Loucy (cell line): ENCODE measurements at regions not wholly inside any gene's neighbourhood (a gene's known extent, or its start where the extent isn't known, plus 50 kb on each side); places are given as distances from the start of the nearest gene placed in this dataset.

Experiments
- H2AFZ ChIP-seq: fragments of 200-600 bp; sonication (generic); 2 replicates; pipeline ENCODE4 v1.6.0; 2016; ENCODE audit warnings: antibody characterized with exemption, mild to moderate bottlenecking, low read length, moderate library complexity
- H3F3A ChIP-seq: fragments of 200-600 bp; 2 replicates; pipeline ENCODE4 v1.6.0; 2016; ENCODE audit warnings: antibody characterized with exemption, low read depth, mild to moderate bottlenecking
- H3K27me3 ChIP-seq: fragments of 200-600 bp; sonication (generic); 2 replicates; pipeline ENCODE4 v1.6.1; 2014; ENCODE audit warnings: low read length, mild to moderate bottlenecking; ENCODE audit not compliant: insufficient read depth, poor library complexity, severe bottlenecking
- H3K36me3 ChIP-seq: fragments of 200-600 bp; sonication (generic); 2 replicates; pipeline ENCODE4 v1.6.1; 2016; ENCODE audit warnings: low read length; ENCODE audit not compliant: insufficient read depth
- H3K4me1 ChIP-seq: fragments of 200-600 bp; sonication (generic); 2 replicates; pipeline ENCODE4 v1.5.1; 2014; ENCODE audit warnings: low read length, mild to moderate bottlenecking; ENCODE audit not compliant: insufficient read depth, poor library complexity, severe bottlenecking
- H3K4me2 ChIP-seq: fragments of 200-600 bp; sonication (generic); 2 replicates; pipeline ENCODE4 v1.6.0; 2014; ENCODE audit warnings: antibody characterized with exemption, low read length, low read depth, mild to moderate bottlenecking; ENCODE audit not compliant: poor library complexity, severe bottlenecking
- H3K4me3 ChIP-seq: fragments of 200-600 bp; sonication (generic); 2 replicates; pipeline ENCODE4 v1.5.1; 2014; ENCODE audit warnings: low read length, mild to moderate bottlenecking, mixed read lengths; ENCODE audit not compliant: poor library complexity, severe bottlenecking
- H3K79me2 ChIP-seq: fragments of 200-600 bp; sonication (generic); 2 replicates; pipeline ENCODE4 v1.6.1; 2014; ENCODE audit warnings: low read length; ENCODE audit not compliant: insufficient read depth
- H3K9ac ChIP-seq: fragments of 200-600 bp; sonication (generic); 2 replicates; pipeline ENCODE4 v1.6.0; 2014; ENCODE audit warnings: mild to moderate bottlenecking, low read depth, low read length, moderate library complexity; ENCODE audit not compliant: poor library complexity, severe bottlenecking
- H3K9me2 ChIP-seq: fragments of 200-600 bp; sonication (generic); replicated peaks from 2 replicates; pipeline ENCODE4 v1.6.1; 2016; ENCODE audit warnings: low read depth, low read length, mixed read lengths
- H3K9me3 ChIP-seq: fragments of 200-600 bp; sonication (generic); 2 replicates; pipeline ENCODE4 v1.6.1; 2014; ENCODE audit warnings: mild to moderate bottlenecking, antibody characterized with exemption, low read length, low read depth; ENCODE audit not compliant: insufficient read depth
- H4K20me1 ChIP-seq: fragments of 200-600 bp; sonication (generic); 2 replicates; pipeline ENCODE4 v1.6.0; 2014; ENCODE audit warnings: antibody characterized with exemption, low read length, mild to moderate bottlenecking; ENCODE audit not compliant: insufficient read depth, poor library complexity, severe bottlenecking
- EZH2phosphoT487 ChIP-seq: fragments of 200-600 bp; IDR thresholded peaks from 2 replicates; pipeline ENCODE4 v1.6.1; 2018; ENCODE audit warnings: antibody characterized with exemption, mild to moderate bottlenecking, moderate library complexity, borderline replicate concordance
- TF ChIP-seq, protein P1 (sequence below): fragments of 200-600 bp; sonication (generic); conservative IDR thresholded peaks from 2 replicates; pipeline ENCODE4 v1.5.1; 2014; ENCODE audit warnings: mild to moderate bottlenecking, antibody characterized with exemption, low read length

DNA sequence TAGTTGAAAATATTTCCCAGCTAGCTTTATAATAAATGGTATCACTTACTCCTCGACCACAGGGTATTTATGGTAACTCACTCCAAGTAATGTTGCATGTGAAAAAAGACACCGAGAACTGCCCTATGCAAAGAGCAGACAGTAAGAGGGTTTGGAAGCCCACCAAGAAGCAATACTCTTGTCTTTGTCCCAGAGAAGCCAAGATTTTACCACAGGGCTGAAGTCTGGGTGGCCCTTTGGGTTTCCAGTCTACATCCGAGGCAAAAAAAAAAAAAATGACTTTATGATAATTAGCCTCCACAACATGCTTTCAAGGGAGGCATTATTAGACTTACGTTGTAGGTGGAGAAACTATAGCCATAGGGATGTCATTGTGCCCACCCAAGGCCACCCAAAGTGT is 83.6 kb downstream of the CCDC34 start:
- H3F3A ChIP-seq: no peaks in the 10 kb centered on the region
- TF ChIP-seq, protein P1, sequence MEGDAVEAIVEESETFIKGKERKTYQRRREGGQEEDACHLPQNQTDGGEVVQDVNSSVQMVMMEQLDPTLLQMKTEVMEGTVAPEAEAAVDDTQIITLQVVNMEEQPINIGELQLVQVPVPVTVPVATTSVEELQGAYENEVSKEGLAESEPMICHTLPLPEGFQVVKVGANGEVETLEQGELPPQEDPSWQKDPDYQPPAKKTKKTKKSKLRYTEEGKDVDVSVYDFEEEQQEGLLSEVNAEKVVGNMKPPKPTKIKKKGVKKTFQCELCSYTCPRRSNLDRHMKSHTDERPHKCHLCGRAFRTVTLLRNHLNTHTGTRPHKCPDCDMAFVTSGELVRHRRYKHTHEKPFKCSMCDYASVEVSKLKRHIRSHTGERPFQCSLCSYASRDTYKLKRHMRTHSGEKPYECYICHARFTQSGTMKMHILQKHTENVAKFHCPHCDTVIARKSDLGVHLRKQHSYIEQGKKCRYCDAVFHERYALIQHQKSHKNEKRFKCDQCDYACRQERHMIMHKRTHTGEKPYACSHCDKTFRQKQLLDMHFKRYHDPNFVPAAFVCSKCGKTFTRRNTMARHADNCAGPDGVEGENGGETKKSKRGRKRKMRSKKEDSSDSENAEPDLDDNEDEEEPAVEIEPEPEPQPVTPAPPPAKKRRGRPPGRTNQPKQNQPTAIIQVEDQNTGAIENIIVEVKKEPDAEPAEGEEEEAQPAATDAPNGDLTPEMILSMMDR: no peak
- no peak for TF ChIP-seq EZH2phosphoT487
- no peak overlapping the region for H3K9ac ChIP-seq

DNA sequence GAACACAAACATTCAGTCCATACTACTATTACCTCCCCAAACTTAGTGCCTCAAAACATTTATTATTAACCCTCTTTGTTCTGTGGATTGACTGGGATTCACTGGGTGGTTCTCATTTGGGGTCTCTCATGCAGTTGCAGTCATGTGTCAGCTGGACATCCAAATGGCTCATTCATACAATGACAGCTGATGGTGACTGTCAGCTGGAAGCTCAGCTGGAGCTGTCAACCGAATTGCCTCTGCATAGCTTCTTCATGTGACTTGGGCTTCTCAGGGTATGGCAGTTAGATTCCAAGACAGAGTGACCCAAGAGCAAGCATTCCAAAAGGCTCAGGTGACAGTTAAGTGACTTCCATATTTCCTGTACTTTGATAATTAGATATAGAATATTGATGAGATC is 85.2 kb downstream of the CCDC34 start:
- Histone ChIP-seq H3K36me3 (no peaks in the 10 kb centered on the region), H3K4me2 (no peak overlapping the region), H3K4me1 (no peaks in the 10 kb centered on the region), H3K9ac (no peak overlapping the region), H3K27me3 (no peaks in the 10 kb centered on the region), H3K9me2 (no peaks in the 10 kb centered on the region), H4K20me1 (no peaks in the 10 kb centered on the region), H2AFZ (no peak overlapping the region), H3K4me3 (no peak overlapping the region), H3F3A (no peaks in the 10 kb centered on the region), H3K9me3 (no peaks in the 10 kb centered on the region), H3K79me2 (no peaks in the 10 kb centered on the region)
- TF ChIP-seq, protein P1: no peak
- no peak for TF ChIP-seq EZH2phosphoT487

More for the DNA sequence above, 83.6 kb downstream of the CCDC34 start:
- Histone ChIP-seq H3K4me1 (no peaks in the 10 kb centered on the region), H3K36me3 (no peaks in the 10 kb centered on the region), H3K9me3 (no peaks in the 10 kb centered on the region), H3K27me3 (no peaks in the 10 kb centered on the region), H3K4me3 (no peak overlapping the region), H3K4me2 (no peak overlapping the region), H4K20me1 (no peaks in the 10 kb centered on the region), H3K9me2 (no peaks in the 10 kb centered on the region), H2AFZ (no peak overlapping the region), H3K79me2 (no peaks in the 10 kb centered on the region)

DNA sequence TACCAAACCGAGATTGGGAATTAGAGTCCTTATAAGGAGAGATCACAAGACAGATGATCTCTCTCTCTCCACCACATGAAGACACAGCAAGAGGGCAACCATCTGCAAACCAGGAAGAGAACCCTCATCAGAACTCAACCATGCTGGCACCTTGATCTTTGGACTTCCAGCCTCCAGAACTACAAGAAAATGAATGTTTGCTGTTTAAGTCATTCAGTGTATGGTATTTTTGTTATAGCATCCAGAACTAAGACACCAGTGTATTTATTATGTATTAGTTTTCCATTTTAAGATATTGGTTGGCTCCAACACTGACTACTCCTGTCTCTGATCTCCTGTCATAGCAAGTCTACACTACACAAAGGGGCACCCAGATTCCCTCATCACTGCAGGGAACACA is 86.9 kb downstream of the CCDC34 start:
- Histone ChIP-seq H3K9me2 (no peaks in the 10 kb centered on the region), H3K9me3 (no peaks in the 10 kb centered on the region), H3F3A (no peaks in the 10 kb centered on the region), H2AFZ (no peak overlapping the region), H4K20me1 (no peaks in the 10 kb centered on the region), H3K36me3 (no peaks in the 10 kb centered on the region), H3K4me3 (no peak overlapping the region), H3K4me2 (no peak overlapping the region), H3K27me3 (no peaks in the 10 kb centered on the region), H3K79me2 (no peaks in the 10 kb centered on the region), H3K4me1 (no peaks in the 10 kb centered on the region), H3K9ac (no peak overlapping the region)
- TF ChIP-seq, protein P1: no peak
